ENCODE measurements at regions not wholly inside any gene's neighbourhood (a gene's known extent, or its start where the extent isn't known, plus 50 kb on each side); places are given as distances from the start of the nearest gene placed in this dataset.

DNA sequence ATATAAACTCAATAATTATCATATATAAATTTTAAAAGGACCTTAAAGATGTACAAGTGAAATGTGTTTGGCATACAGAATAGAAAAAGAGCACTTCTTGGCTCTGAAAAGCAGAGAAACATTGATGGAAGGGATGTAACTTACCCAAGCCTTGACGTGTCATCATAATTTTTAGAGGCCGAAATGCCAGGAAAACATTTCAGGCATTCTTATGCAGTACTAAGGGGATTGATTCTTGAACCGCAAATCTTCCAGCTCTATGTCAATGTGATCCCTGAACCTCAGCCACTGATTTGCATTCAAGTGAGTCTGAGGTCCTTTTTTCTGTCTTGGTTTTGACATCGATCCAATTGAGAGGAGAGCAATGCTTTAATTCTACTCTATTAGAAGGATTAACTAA, 97.8 kb downstream of the CLDN1 start (continued):
- TF ChIP-seq JUN (IDR thresholded peaks at IDR 0.05; ENCODE audit: borderline replicate concordance, low read depth, low read length) (no peak), JUN (CRISPR knock-in tag; IDR thresholded peaks at IDR 0.05; ENCODE audit: borderline replicate concordance) (no peak)

DNA sequence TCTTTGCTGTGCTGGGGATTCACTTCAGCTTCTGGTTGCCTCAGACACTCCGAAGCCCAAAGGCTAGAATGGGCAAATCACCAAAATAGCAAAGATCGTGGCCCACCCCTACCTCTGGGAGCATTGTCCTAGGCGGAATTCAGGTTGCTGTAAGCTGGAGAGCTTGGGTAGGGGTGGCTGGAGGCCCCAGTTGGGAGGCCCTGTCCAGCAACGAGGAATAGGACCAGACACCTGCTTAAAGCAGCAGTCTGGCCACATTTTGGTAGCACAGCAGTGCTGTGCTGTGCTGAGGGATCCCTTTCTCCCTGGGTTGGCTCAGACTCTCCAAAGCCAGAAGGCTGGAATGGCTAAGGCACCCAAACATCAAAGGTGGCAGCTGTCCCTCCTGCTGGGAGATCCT, 99.3 kb downstream of the CLDN1 start:
- 0% methylated on average over 4 of the region's 4 CpGs for whole genome bisulfite sequencing (ENCODE audit: insufficient coverage, low coverage, missing lambda C conversion rate)
- Histone ChIP-seq H3K27me3 (ENCODE audit: control insufficient read depth in 2 of 2, insufficient read depth in 2 of 2, low read length in 2 of 2) (no peaks in the 10 kb centered on the region), H3K9me3 (replicated peaks; ENCODE audit: control insufficient read depth, insufficient read depth, low read depth, low read length) (no peaks in the 10 kb centered on the region), H3K4me2 (ENCODE audit: insufficient read depth, low read length) (no peak overlapping the region), H2AFZ (ENCODE audit: low read depth, low read length) (no peak overlapping the region), H3K4me3 (no peak overlapping the region), H3K79me2 (ENCODE audit: control insufficient read depth, insufficient read depth, low read length) (no peaks in the 10 kb centered on the region), H3K9me1 (ENCODE audit: control insufficient read depth, insufficient read depth, low read length) (no peaks in the 10 kb centered on the region), H4K20me1 (replicated peaks; ENCODE audit: control insufficient read depth, insufficient read depth, low read length) (no peaks in the 10 kb centered on the region), H3K9ac (ENCODE audit: insufficient read depth in 1 of 2, low read depth in 2 of 2, low read length in 2 of 2) (no peak overlapping the region), H3K4me1 (replicated peaks in 1 of 2; ENCODE audit: control insufficient read depth in 2 of 2, insufficient read depth in 2 of 2, low read length in 2 of 2) (no peaks in the 10 kb centered on the region), H3K36me3 (ENCODE audit: control insufficient read depth, insufficient read depth, low read length) (no peaks in the 10 kb centered on the region), H3K27ac (ENCODE audit: extremely low read depth, low read depth, low read length) (no peak overlapping the region)
- DNase-seq (ENCODE audit: extremely low read depth in 1 of 4, low spot score in 3 of 4) (no peak), ATAC-seq (no peak), FAIRE-seq (no peak)
- CTCF ChIA-PET (ENCODE audit: low intra/inter-chr PET ratio) = no interaction called here
- no peak for TF ChIP-seq HDAC8 (tag; IDR thresholded peaks at IDR 0.05)
- TF ChIP-seq EHMT2 (IDR thresholded peaks at IDR 0.05) = no peak
- TF ChIP-seq ATF7 (IDR thresholded peaks at IDR 0.05) = no peak
- in situ Hi-C loops (cut with MboI) (no loop called here), intact Hi-C loops (cut with micrococcal nuclease) (no loop called here)
- POLR2A ChIA-PET = no interaction called here
- BruUV-seq (replicated peaks) = no TSS peak

DNA sequence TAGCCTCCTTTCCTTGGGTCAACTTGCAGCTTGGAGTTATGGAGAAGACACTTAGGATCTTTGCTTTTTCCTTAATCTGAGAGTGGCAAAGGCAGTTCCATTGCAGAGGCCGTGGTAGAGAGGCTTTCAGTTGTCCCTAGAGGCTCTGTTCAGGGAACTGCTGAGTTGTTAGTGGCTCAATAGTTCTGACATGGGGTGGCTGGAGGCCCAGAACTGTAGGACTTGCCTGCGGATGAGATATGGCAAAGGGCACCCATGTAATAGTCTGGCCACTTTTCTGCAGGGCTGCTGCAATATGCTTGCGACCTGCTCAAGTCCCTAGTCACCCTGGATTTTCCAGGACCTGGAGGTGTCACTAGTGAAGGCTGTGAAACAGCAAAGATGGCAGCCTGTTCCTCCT, 99.9 kb downstream of the CLDN1 start:
- FAIRE-seq (no peak), DNase-seq (ENCODE audit: extremely low read depth in 1 of 4, low spot score in 3 of 4) (no peak), ATAC-seq (no peak)
- Histone ChIP-seq H2AFZ (ENCODE audit: low read depth, low read length) (no peak overlapping the region), H3K9ac (ENCODE audit: insufficient read depth in 1 of 2, low read depth in 2 of 2, low read length in 2 of 2) (no peak overlapping the region), H3K79me2 (ENCODE audit: control insufficient read depth, insufficient read depth, low read length) (no peaks in the 10 kb centered on the region), H3K36me3 (ENCODE audit: control insufficient read depth, insufficient read depth, low read length) (no peaks in the 10 kb centered on the region), H3K9me3 (replicated peaks; ENCODE audit: control insufficient read depth, insufficient read depth, low read depth, low read length) (no peaks in the 10 kb centered on the region), H3K4me3 (no peak overlapping the region), H3K27me3 (ENCODE audit: control insufficient read depth in 2 of 2, insufficient read depth in 2 of 2, low read length in 2 of 2) (no peaks in the 10 kb centered on the region), H3K9me1 (ENCODE audit: control insufficient read depth, insufficient read depth, low read length) (no peaks in the 10 kb centered on the region), H3K4me2 (ENCODE audit: insufficient read depth, low read length) (no peak overlapping the region), H4K20me1 (replicated peaks; ENCODE audit: control insufficient read depth, insufficient read depth, low read length) (no peaks in the 10 kb centered on the region), H3K27ac (ENCODE audit: extremely low read depth, low read depth, low read length) (no peak overlapping the region), H3K4me1 (replicated peaks in 1 of 2; ENCODE audit: control insufficient read depth in 2 of 2, insufficient read depth in 2 of 2, low read length in 2 of 2) (no peaks in the 10 kb centered on the region)
- in situ Hi-C loops (cut with MboI) (no loop called here), intact Hi-C loops (cut with micrococcal nuclease) (no loop called here)
- ChIA-PET CTCF (ENCODE audit: low intra/inter-chr PET ratio) (no interaction called here), POLR2A (no interaction called here)
- no TSS peak for BruUV-seq (replicated peaks)
- 17% methylated on average over 2 of the region's 3 CpGs for WGBS (ENCODE audit: insufficient coverage, low coverage, missing lambda C conversion rate)
- no peak for TF ChIP-seq ZNF551 (CRISPR knock-in tag; IDR thresholded peaks at IDR 0.05)
- TF ChIP-seq TEAD4 (IDR thresholded peaks at IDR 0.05; ENCODE audit: low read length) = no peak
- no peak for TF ChIP-seq TEAD4 (CRISPR knock-in tag; IDR thresholded peaks at IDR 0.05; ENCODE audit: borderline replicate concordance)
- no peak for TF ChIP-seq ZNF586 (CRISPR knock-in tag; conservative IDR thresholded peaks at IDR 0.05)
- no peak for TF ChIP-seq SIN3A (IDR thresholded peaks at IDR 0.05; ENCODE audit: borderline replicate concordance in 2 of 2, control insufficient read depth in 1 of 2, low read depth in 2 of 2, low read length in 2 of 2)
- no peak for TF ChIP-seq CREBBP (IDR thresholded peaks at IDR 0.05; ENCODE audit: low read depth, low read length)
- TF ChIP-seq TEAD2 (tag; IDR thresholded peaks at IDR 0.05) = no peak
- TF ChIP-seq JUND (IDR thresholded peaks at IDR 0.05; ENCODE audit: borderline replicate concordance, low read depth, low read length) = no peak
- TF ChIP-seq JUND (tag; IDR thresholded peaks at IDR 0.05; ENCODE audit: borderline replicate concordance, low read depth, low read length) = no peak
- TF ChIP-seq PTBP1 (IDR thresholded peaks at IDR 0.05; ENCODE audit: low read depth, low read length) = no peak
- no peak for TF ChIP-seq NR3C1 (CRISPR knock-in tag; IDR thresholded peaks at IDR 0.05)
- no peak for TF ChIP-seq FOXA1 (IDR thresholded peaks at IDR 0.05; ENCODE audit: borderline replicate concordance)

Measured in K562 (cell line).